Cardiac septum (tissue), 1 donor: ENCODE measurements at regions not wholly inside any gene's neighbourhood (a gene's known extent, or its start where the extent isn't known, plus 50 kb on each side); places are given as distances from the start of the nearest gene placed in this dataset.
"Not testable (repeated sequence)": the region's sequence is repeated elsewhere in the genome, so short reads cannot be mapped to it uniquely, and the experiment has no call there.

ENCODE experiments used
- DNase-seq: peaks from one replicate; pipeline ENCODE4 v3.0.0-alpha.2; 2020; ENCODE audit warnings: low spot score
- intact Hi-C: fragments of 100-400 bp; cut with DNase I; formaldehyde crosslinking; loops from one replicate; pipeline ENCODE4 v1.14.0; 2022
- donor health status: DM: no; HTN: no; CAD: no.

- intact Hi-C loops = no loop called here
- no peak for DNase-seq
Measured at GRCh38 chr6:15824811-15825210, 162.0 kb upstream of the DTNBP1 start.

- DNase-seq = no peak
- intact Hi-C loops = no loop called here
Measured at GRCh38 chr6:15823838-15824414, 161.1 kb upstream of the DTNBP1 start.

GRCh38 chr6:15822835-15823234 is 160.0 kb upstream of the DTNBP1 start:
- DNase-seq = no peak
- intact Hi-C loops = no loop called here

GRCh38 chr6:15819841-15820240 is 157.0 kb upstream of the DTNBP1 start:
- no peak for DNase-seq

GRCh38 chr6:15819226-15819625 is 156.4 kb upstream of the DTNBP1 start:
- intact Hi-C loops = no loop called here
- no peak for DNase-seq

More at GRCh38 chr6:15819841-15820240, 157.0 kb upstream of the DTNBP1 start:
- intact Hi-C loops = no loop called here

- intact Hi-C loops = no loop called here
- no peak for DNase-seq
Measured at GRCh38 chr6:15818491-15818890, 155.7 kb upstream of the DTNBP1 start.

GRCh38 chr6:15818044-15818443 is 155.2 kb upstream of the DTNBP1 start:
- intact Hi-C loops = no loop called here
- no peak for DNase-seq

GRCh38 chr6:15817100-15817499 is 154.3 kb upstream of the DTNBP1 start:
- no peak for DNase-seq
- intact Hi-C loops = no loop called here

GRCh38 chr6:15816661-15817060 is 153.8 kb upstream of the DTNBP1 start:
- DNase-seq = no peak
- intact Hi-C loops = no loop called here

GRCh38 chr6:15813698-15814097 is 150.9 kb upstream of the DTNBP1 start:
- intact Hi-C loops, DNase-seq: not testable (repeated sequence)

GRCh38 chr6:15811107-15811506 is 148.3 kb upstream of the DTNBP1 start:
- DNase-seq = no peak
- intact Hi-C loops = no loop called here

- intact Hi-C loops = no loop called here
Measured at GRCh38 chr6:15810618-15811017, 147.8 kb upstream of the DTNBP1 start.

GRCh38 chr6:15809367-15809766 is 146.5 kb upstream of the DTNBP1 start:
- DNase-seq = no peak
- intact Hi-C loops = no loop called here

More at GRCh38 chr6:15810618-15811017, 147.8 kb upstream of the DTNBP1 start:
- no peak for DNase-seq

GRCh38 chr6:15804164-15805154 is 141.6 kb upstream of the DTNBP1 start:
- DNase-seq = no peak
- intact Hi-C loops = no loop called here

- intact Hi-C loops = no loop called here
- DNase-seq = no peak
Measured at GRCh38 chr6:15802466-15802865, 139.6 kb upstream of the DTNBP1 start.

GRCh38 chr6:15801912-15802311 is 139.1 kb upstream of the DTNBP1 start:
- intact Hi-C loops = no loop called here
- no peak for DNase-seq

- DNase-seq = no peak
- intact Hi-C loops = no loop called here
Measured at GRCh38 chr6:15800841-15801617, 138.2 kb upstream of the DTNBP1 start.

- DNase-seq = no peak
- intact Hi-C loops = no loop called here
Measured at GRCh38 chr6:15798533-15799255, 135.9 kb upstream of the DTNBP1 start.

GRCh38 chr6:15796844-15797243 is 134.0 kb upstream of the DTNBP1 start:
- intact Hi-C loops = no loop called here
- no peak for DNase-seq
